ENCODE measurements at regions not wholly inside any gene's neighbourhood (a gene's known extent, or its start where the extent isn't known, plus 50 kb on each side); places are given as distances from the start of the nearest gene placed in this dataset.

GRCh38 chr17:56083475-56083874, 69.8 kb upstream of the ANKFN1 start:
- DNase-seq, result no peak
- TF ChIP-seq CTCF (IDR thresholded peaks at IDR 0.05), result no peak
- Histone ChIP-seq H3K27ac (no peak overlapping the region), H3K27me3 (no peaks in the 10 kb centered on the region), H3K36me3 (no peaks in the 10 kb centered on the region), H3K4me1 (no peaks in the 10 kb centered on the region), H3K4me3 (no peak overlapping the region), H3K9me3 (no peaks in the 10 kb centered on the region)
- intact Hi-C loops (cut with DNase I), result no loop called here
- no peak for ATAC-seq

- intact Hi-C loops (cut with DNase I), result no loop called here
- no peak for TF ChIP-seq CTCF (IDR thresholded peaks at IDR 0.05)
- Histone ChIP-seq H3K4me3 (no peak overlapping the region), H3K9me3 (no peaks in the 10 kb centered on the region), H3K36me3 (no peaks in the 10 kb centered on the region), H3K27ac (no peak overlapping the region), H3K27me3 (no peaks in the 10 kb centered on the region), H3K4me1 (no peaks in the 10 kb centered on the region)
- ATAC-seq (no peak), DNase-seq (no peak)
These were observed 67.6 kb upstream of the ANKFN1 start for GRCh38 chr17:56085576-56086267.

- Histone ChIP-seq H3K4me3 (no peak overlapping the region), H3K27me3 (no peaks in the 10 kb centered on the region), H3K27ac (no peak overlapping the region), H3K9me3 (no peaks in the 10 kb centered on the region), H3K36me3 (no peaks in the 10 kb centered on the region), H3K4me1 (no peaks in the 10 kb centered on the region)
- intact Hi-C loops (cut with DNase I), result no loop called here
- ATAC-seq, result no peak
- TF ChIP-seq CTCF (IDR thresholded peaks at IDR 0.05), result no peak
- DNase-seq, result no peak
These were observed 66.1 kb upstream of the ANKFN1 start for GRCh38 chr17:56087199-56087598.

- no peak for TF ChIP-seq CTCF (IDR thresholded peaks at IDR 0.05)
- DNase-seq (no peak), ATAC-seq (no peak)
- Histone ChIP-seq H3K9me3 (no peaks in the 10 kb centered on the region), H3K4me3 (no peak overlapping the region), H3K36me3 (no peaks in the 10 kb centered on the region), H3K27me3 (no peaks in the 10 kb centered on the region), H3K27ac (no peak overlapping the region), H3K4me1 (no peaks in the 10 kb centered on the region)
- intact Hi-C loops (cut with DNase I), result no loop called here
These were observed 57.1 kb upstream of the ANKFN1 start for GRCh38 chr17:56096026-56096810.

GRCh38 chr17:56098746-56099145, 54.5 kb upstream of the ANKFN1 start:
- Histone ChIP-seq H3K36me3 (no peaks in the 10 kb centered on the region), H3K27me3 (no peaks in the 10 kb centered on the region), H3K27ac (no peak overlapping the region), H3K4me1 (no peaks in the 10 kb centered on the region), H3K4me3 (no peak overlapping the region), H3K9me3 (no peaks in the 10 kb centered on the region)
- ATAC-seq (no peak), DNase-seq (no peak)
- no peak for TF ChIP-seq CTCF (IDR thresholded peaks at IDR 0.05)
- intact Hi-C loops (cut with DNase I), result no loop called here

Measured in left lung (tissue), 4 donors.